Stimulated activated CD4-positive, alpha-beta T cell treated with anti-CD3 and anti-CD28 coated beads, Interleukin-1b, Interleukin-23, amount 100 ng/mL, for 24 hours (primary cell): ENCODE measurements at regions not wholly inside any gene's neighbourhood (a gene's known extent, or its start where the extent isn't known, plus 50 kb on each side); places are given as distances from the start of the nearest gene placed in this dataset.

Experiments
- DNase-seq, 4 experiments: peaks; one replicate each; pipeline ENCODE4 v3.0.0-alpha.2; 2020; ENCODE audit warnings: low read depth in 4 of 4, low spot score in 1 of 4

GRCh38 chr9:69955536-69956355 lies 87.9 kb upstream of the MAMDC2 start:
- DNase-seq, result no peak

GRCh38 chr9:69961843-69962242 lies 81.8 kb upstream of the MAMDC2 start:
- no peak for DNase-seq

GRCh38 chr9:69963803-69964202 lies 79.8 kb upstream of the MAMDC2 start:
- no peak for DNase-seq

GRCh38 chr9:69964446-69964845 lies 79.2 kb upstream of the MAMDC2 start:
- no peak for DNase-seq

- DNase-seq, result no peak
These were observed 78.1 kb upstream of the MAMDC2 start for GRCh38 chr9:69965416-69966145.

- DNase-seq, result no peak
These were observed 76.3 kb upstream of the MAMDC2 start for GRCh38 chr9:69967344-69967743.

GRCh38 chr9:69970001-69970533 lies 73.6 kb upstream of the MAMDC2 start:
- DNase-seq, result no peak

- DNase-seq, result peak; percentile 3 to 29 (median 19)
These were observed 71.8 kb upstream of the MAMDC2 start for GRCh38 chr9:69971643-69972449.

- DNase-seq, result no peak
These were observed 68.0 kb upstream of the MAMDC2 start for GRCh38 chr9:69975681-69976080.

GRCh38 chr9:69976152-69976551 lies 67.5 kb upstream of the MAMDC2 start:
- no peak for DNase-seq

- no peak for DNase-seq
These were observed 63.6 kb upstream of the MAMDC2 start for GRCh38 chr9:69980041-69980440.

- no peak for DNase-seq
These were observed 63.1 kb upstream of the MAMDC2 start for GRCh38 chr9:69980591-69980990.

GRCh38 chr9:69981686-69982445 lies 61.8 kb upstream of the MAMDC2 start:
- no peak for DNase-seq

GRCh38 chr9:69984831-69985230 lies 58.8 kb upstream of the MAMDC2 start:
- no peak for DNase-seq

- no peak for DNase-seq
These were observed 57.7 kb upstream of the MAMDC2 start for GRCh38 chr9:69985971-69986370.

- no peak for DNase-seq
These were observed 56.7 kb upstream of the MAMDC2 start for GRCh38 chr9:69986970-69987369.

- DNase-seq, result no peak
These were observed 56.2 kb upstream of the MAMDC2 start for GRCh38 chr9:69987457-69987856.

GRCh38 chr9:69993110-69993509 lies 50.5 kb upstream of the MAMDC2 start:
- DNase-seq, result no peak
